ENCODE measurements at regions not wholly inside any gene's neighbourhood (a gene's known extent, or its start where the extent isn't known, plus 50 kb on each side); places are given as distances from the start of the nearest gene placed in this dataset.

- TF ChIP-seq POLR2AphosphoS5 (IDR thresholded peaks at IDR 0.05; ENCODE audit: low read depth) = no peak
- TF ChIP-seq, protein P1, sequence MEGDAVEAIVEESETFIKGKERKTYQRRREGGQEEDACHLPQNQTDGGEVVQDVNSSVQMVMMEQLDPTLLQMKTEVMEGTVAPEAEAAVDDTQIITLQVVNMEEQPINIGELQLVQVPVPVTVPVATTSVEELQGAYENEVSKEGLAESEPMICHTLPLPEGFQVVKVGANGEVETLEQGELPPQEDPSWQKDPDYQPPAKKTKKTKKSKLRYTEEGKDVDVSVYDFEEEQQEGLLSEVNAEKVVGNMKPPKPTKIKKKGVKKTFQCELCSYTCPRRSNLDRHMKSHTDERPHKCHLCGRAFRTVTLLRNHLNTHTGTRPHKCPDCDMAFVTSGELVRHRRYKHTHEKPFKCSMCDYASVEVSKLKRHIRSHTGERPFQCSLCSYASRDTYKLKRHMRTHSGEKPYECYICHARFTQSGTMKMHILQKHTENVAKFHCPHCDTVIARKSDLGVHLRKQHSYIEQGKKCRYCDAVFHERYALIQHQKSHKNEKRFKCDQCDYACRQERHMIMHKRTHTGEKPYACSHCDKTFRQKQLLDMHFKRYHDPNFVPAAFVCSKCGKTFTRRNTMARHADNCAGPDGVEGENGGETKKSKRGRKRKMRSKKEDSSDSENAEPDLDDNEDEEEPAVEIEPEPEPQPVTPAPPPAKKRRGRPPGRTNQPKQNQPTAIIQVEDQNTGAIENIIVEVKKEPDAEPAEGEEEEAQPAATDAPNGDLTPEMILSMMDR (IDR thresholded peaks at IDR 0.05; ENCODE audit: insufficient read depth, low read length) = no peak
- no peak for TF ChIP-seq GABPA (IDR thresholded peaks at IDR 0.05; ENCODE audit: low read depth)
Measured at GRCh38 chr2:140067661-140068060, 1287.5 kb upstream of the NXPH2 start.
